Osteocyte (in vitro differentiated cells): ENCODE measurements at regions not wholly inside any gene's neighbourhood (a gene's known extent, or its start where the extent isn't known, plus 50 kb on each side); places are given as distances from the start of the nearest gene placed in this dataset.
A peak's percentile ranks its signal among the peaks of the same experiment; 100 is the strongest.

ENCODE experiments used
- DNase-seq: peaks from one replicate; pipeline ENCODE4 v3.0.0; 2021; ENCODE audit warnings: mixed read lengths; ENCODE audit not compliant: unreplicated experiment; ENCODE audit errors: extremely low spot score
- H3K27ac Mint-ChIP-seq: one replicate; pipeline ENCODE4 v1.8.0; 2021; ENCODE audit warnings: mild to moderate bottlenecking, mixed read lengths; ENCODE audit not compliant: unreplicated experiment
- H3K27me3 Mint-ChIP-seq: one replicate; pipeline ENCODE4 v1.8.0; 2021; ENCODE audit warnings: mixed read lengths; ENCODE audit not compliant: unreplicated experiment
- H3K36me3 Mint-ChIP-seq: one replicate; pipeline ENCODE4 v1.8.0; 2021; ENCODE audit warnings: mixed read lengths; ENCODE audit not compliant: unreplicated experiment
- H3K4me1 Mint-ChIP-seq: one replicate; pipeline ENCODE4 v1.8.0; 2021; ENCODE audit warnings: mixed read lengths; ENCODE audit not compliant: unreplicated experiment
- H3K4me3 Mint-ChIP-seq: one replicate; pipeline ENCODE4 v1.8.0; 2021; ENCODE audit warnings: mild to moderate bottlenecking, moderate library complexity, mixed read lengths; ENCODE audit not compliant: unreplicated experiment
- H3K9me3 Mint-ChIP-seq: one replicate; pipeline ENCODE4 v1.8.0; 2021; ENCODE audit warnings: mixed read lengths; ENCODE audit not compliant: unreplicated experiment
- TF ChIP-seq, protein P1 (sequence below): fragments of 200-600 bp; sonication (generic); IDR thresholded peaks from 2 replicates; pipeline ENCODE4 v1.5.0; 2021; ENCODE audit warnings: antibody characterized with exemption, mild to moderate bottlenecking, moderate library complexity

DNA sequence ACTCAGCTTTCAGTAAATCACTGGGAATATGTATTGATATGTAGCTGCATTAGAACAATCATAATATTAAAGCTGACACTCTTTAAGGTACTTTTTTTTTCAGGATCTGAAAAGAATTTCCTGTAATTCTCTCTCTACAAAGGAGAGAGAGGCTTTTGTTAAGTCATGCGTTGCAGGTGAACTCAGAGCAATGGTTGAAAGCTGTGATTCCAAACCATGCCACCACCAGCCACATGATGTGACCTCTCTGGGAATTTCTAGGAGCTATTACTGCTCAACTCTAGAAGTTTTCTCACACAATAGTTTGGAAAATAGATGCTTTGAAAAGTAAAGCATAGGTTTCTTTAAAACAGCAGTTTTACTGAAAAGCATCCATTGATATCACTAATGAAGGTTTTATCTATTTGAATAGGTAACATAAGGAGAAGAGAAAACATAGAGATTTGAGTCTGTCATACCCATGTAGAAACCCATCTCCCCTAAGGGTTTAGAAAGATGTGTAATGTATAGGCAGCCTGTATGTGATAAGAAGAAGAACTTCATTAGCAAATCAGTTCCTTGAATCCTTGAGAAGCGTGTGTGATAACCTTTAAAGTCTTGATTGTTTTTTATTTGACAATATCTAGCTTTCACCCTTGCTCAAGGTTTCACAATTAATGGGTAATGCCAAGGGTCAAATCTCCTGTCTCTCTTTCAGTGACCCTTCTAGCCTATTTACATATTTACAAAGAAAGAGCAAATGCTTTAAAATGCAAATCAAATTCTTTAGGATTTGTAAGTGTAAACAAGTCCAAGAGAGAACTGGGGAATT, 161.0 kb upstream of the ANKRD50 start:
- no peaks in the 10 kb centered on the region for H3K27me3 Mint-ChIP-seq
- TF ChIP-seq, protein P1, sequence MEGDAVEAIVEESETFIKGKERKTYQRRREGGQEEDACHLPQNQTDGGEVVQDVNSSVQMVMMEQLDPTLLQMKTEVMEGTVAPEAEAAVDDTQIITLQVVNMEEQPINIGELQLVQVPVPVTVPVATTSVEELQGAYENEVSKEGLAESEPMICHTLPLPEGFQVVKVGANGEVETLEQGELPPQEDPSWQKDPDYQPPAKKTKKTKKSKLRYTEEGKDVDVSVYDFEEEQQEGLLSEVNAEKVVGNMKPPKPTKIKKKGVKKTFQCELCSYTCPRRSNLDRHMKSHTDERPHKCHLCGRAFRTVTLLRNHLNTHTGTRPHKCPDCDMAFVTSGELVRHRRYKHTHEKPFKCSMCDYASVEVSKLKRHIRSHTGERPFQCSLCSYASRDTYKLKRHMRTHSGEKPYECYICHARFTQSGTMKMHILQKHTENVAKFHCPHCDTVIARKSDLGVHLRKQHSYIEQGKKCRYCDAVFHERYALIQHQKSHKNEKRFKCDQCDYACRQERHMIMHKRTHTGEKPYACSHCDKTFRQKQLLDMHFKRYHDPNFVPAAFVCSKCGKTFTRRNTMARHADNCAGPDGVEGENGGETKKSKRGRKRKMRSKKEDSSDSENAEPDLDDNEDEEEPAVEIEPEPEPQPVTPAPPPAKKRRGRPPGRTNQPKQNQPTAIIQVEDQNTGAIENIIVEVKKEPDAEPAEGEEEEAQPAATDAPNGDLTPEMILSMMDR, result no peak
- DNase-seq, result no peak
- H3K36me3 Mint-ChIP-seq, result peaks cover 2% of the 10 kb centered on the region
- no peak overlapping the region for H3K4me3 Mint-ChIP-seq
- peaks cover 15% of the 10 kb centered on the region for H3K4me1 Mint-ChIP-seq
- H3K9me3 Mint-ChIP-seq, result peaks cover 9% of the 10 kb centered on the region
- H3K27ac Mint-ChIP-seq, result no peak overlapping the region

GRCh38 chr4:124872659-124873058, 160.1 kb upstream of the ANKRD50 start:
- H3K4me3 Mint-ChIP-seq, result no peak overlapping the region
- TF ChIP-seq, protein P1, result no peak
- peaks cover 2% of the 10 kb centered on the region for H3K36me3 Mint-ChIP-seq
- no peak for DNase-seq
- peaks cover 23% of the 10 kb centered on the region for H3K4me1 Mint-ChIP-seq
- no peaks in the 10 kb centered on the region for H3K27me3 Mint-ChIP-seq
- peaks cover 9% of the 10 kb centered on the region for H3K9me3 Mint-ChIP-seq
- H3K27ac Mint-ChIP-seq, result no peak overlapping the region

GRCh38 chr4:124869961-124870495, 157.5 kb upstream of the ANKRD50 start:
- Mint-ChIP-seq H3K36me3 (no peaks in the 10 kb centered on the region), H3K27ac (peak overlapping the region; percentile 65), H3K27me3 (no peaks in the 10 kb centered on the region), H3K4me3 (no peak overlapping the region), H3K4me1 (peaks cover 43% of the 10 kb centered on the region), H3K9me3 (no peaks in the 10 kb centered on the region)
- TF ChIP-seq, protein P1, result no peak
- no peak for DNase-seq

DNA sequence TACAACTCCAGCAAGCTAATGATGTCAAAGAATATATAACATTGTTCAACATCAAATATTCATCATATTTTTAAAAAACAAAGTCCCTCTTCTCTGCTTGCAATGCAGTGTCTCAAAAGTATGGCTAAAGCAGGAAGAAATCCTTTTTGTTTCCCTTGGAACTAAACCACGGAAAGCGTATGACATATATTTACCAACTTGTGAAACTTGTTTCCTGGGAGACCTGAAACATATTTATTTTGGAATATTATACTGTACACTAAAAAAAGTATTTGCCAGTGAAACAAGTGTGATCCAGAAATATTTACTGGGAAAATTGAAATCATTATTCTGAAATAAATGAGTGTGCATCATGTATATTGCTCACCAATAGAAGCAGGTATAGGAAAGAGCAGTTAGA, 156.0 kb upstream of the ANKRD50 start:
- no peaks in the 10 kb centered on the region for H3K9me3 Mint-ChIP-seq
- TF ChIP-seq, protein P1, result no peak
- H3K27me3 Mint-ChIP-seq, result no peaks in the 10 kb centered on the region
- H3K27ac Mint-ChIP-seq, result peak overlapping the region; percentile 81
- no peak overlapping the region for H3K4me3 Mint-ChIP-seq
- peaks cover 43% of the 10 kb centered on the region for H3K4me1 Mint-ChIP-seq
- no peak for DNase-seq
- no peaks in the 10 kb centered on the region for H3K36me3 Mint-ChIP-seq

DNA sequence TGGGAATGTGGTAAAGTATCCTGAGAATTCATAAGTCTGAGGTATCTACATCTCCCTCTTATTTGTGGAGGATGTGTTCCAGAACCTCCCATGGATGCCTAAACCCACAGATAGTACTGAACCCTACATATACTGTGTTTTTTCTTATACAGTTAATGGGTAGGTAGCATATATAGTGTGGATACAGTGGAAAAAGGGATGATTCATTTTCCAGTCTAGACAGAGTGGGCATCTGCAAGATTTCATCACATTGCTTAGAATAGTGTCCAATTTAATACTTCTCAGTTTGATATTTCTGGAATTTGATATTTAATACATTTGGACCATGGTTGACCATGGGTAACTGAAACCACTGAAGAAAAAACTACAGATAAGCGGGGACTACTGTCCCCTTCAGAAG, 155.0 kb upstream of the ANKRD50 start:
- no peak for DNase-seq
- TF ChIP-seq, protein P1, result no peak
- H3K9me3 Mint-ChIP-seq, result no peaks in the 10 kb centered on the region
- no peak overlapping the region for H3K4me3 Mint-ChIP-seq
- H3K4me1 Mint-ChIP-seq, result peaks cover 50% of the 10 kb centered on the region
- H3K27ac Mint-ChIP-seq, result peak overlapping the region; percentile 81
- no peaks in the 10 kb centered on the region for H3K36me3 Mint-ChIP-seq
- H3K27me3 Mint-ChIP-seq, result no peaks in the 10 kb centered on the region
